NCI-H1092 treated with DMSO at 0.1 percent for 48 hours (cell line): ENCODE measurements at regions not wholly inside any gene's neighbourhood (a gene's known extent, or its start where the extent isn't known, plus 50 kb on each side); places are given as distances from the start of the nearest gene placed in this dataset.

ENCODE experiments used
- DNase-seq: peaks from one replicate; lab custom pipeline; 2025; lab: John Stamatoyannopoulos, UW

- DNase-seq, result no peak
These were observed 51.3 kb upstream of the PTPN3 start for GRCh38 chr9:109549386-109549785.

DNA sequence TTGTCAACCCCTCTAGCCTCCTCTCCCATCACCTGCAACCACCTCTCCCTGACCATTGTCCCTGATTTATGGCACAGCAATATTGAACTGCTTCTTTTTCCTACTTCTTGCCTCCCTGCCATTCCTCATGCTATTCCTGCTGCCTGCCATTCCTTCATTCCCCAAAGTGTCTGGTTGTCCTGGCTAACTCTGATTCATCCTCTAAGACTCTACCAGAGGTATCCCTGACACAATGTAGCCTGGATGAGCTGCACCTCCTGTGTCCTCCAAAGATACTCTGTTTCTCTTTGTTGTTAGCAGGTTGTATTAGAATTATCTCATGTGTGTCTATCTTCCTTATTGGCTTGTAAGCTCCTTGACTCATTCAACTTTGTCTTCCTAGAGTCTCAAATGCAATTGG lies 53.5 kb upstream of the PTPN3 start:
- DNase-seq, result no peak

- no peak for DNase-seq
These were observed 57.1 kb upstream of the PTPN3 start for GRCh38 chr9:109555215-109555614.

DNA sequence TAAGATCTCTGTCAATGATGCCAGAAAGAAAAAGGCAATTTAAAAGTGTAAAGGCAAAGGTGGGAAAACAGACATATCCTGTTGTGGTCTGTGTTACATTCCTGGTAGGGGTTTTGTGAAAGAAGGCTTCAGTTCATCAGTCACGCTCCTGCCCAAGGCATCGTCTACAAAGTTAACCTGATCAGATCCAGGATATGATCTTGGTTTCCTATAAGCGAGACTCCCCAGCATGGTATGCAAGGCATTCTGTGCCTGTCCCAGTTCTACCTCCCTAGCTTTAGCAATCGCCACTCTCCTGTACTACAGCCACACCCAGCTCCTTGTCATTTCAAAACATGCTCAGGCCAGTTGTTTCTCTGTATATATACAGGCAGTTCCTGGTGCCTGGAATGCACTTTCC lies 58.0 kb upstream of the PTPN3 start:
- no peak for DNase-seq

DNA sequence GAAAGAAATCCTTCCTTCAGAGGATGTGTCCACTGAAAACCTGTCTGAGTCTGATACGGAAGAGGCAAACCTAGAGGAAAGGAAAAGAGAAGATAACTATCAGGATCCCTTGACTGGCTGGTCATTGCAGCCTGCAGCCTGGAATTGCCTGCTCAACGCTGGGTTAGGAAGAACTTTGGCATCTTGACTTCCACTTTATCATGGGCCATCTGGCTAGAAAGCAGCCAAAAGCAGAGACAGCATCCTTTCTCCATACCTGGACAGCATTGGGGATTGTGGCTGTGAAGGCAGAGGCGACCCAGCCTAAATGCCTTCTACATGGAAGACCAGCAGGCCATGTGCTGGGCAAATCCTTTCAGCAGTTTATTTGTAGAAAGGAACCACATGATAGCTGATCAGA lies 58.7 kb upstream of the PTPN3 start:
- no peak for DNase-seq

- DNase-seq, result no peak
These were observed 59.4 kb upstream of the PTPN3 start for GRCh38 chr9:109557481-109557880.

DNA sequence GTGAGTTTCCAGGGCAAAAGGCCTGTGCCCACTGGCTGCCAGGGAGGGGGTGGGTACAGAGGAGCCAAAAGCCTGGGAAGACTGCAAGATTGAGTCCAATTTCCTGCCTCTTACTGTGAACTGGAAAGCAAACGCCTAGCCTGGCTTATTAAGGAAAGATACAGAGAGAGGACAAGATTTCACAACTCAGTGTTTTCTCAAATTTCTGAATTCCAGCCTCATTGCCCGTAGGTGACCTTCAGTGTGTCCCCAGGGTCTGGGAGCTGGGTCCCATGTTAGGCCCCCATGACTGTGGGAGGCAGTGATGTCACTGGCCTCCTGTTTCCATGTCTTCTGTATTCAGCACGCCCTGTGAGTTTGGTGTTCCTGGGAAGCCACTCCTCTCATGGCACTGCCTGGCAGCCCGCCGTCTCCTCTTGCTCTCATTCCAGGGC lies 60.6 kb upstream of the PTPN3 start:
- no peak for DNase-seq

DNA sequence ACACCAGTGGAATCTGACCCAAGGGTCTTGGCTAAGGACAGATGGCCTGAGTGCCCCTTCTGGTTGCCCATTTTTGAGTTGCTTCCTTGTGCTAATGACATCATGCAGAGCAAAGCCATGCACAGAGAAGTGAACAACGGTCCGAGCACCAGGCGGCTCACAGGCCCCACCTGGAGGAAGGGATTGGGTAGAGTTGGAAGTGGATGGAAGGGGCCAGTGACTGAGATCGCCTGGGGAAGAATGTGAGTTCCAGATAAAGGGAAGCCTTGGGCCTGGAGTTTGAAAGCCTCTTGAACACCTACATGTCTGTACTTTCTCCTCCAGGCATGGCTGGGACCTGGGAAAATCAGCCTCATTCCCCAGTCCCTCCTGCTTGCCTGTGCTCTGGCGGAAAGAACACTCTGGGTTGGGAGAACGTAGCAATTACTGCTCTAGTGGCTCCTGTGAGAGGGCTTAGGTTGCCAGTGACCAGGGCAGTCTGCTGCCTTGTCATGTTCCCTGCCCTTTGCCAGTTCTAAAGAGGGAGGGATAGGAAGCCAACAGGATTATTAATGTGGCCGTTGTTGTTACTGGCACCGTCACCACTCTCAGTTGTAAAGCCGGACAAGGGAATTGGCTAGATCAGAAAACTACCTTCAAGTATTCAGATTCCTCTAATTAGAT lies 62.5 kb upstream of the PTPN3 start:
- no peak for DNase-seq

DNA sequence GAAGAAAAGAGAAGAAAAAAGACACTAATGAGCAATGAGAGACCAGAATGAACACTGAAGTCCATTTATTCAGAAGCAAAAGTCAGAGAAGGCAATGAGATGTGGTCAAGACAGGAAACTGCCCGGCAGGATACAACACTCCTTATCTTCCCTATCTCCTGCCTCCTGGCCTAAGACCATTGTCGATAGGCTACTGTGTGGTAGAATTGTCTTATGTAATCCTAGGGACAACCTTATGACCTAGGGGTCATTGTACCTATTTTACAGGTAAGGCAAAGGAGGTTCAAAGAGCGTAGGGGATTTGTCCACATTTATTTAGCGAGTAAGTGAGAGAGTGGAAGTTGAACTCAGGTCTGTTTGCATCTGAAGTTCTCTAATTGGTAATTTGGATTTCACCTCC lies 63.0 kb upstream of the PTPN3 start:
- DNase-seq, result no peak

GRCh38 chr9:109568089-109568488 lies 70.0 kb upstream of the PTPN3 start:
- DNase-seq, result no peak

DNA sequence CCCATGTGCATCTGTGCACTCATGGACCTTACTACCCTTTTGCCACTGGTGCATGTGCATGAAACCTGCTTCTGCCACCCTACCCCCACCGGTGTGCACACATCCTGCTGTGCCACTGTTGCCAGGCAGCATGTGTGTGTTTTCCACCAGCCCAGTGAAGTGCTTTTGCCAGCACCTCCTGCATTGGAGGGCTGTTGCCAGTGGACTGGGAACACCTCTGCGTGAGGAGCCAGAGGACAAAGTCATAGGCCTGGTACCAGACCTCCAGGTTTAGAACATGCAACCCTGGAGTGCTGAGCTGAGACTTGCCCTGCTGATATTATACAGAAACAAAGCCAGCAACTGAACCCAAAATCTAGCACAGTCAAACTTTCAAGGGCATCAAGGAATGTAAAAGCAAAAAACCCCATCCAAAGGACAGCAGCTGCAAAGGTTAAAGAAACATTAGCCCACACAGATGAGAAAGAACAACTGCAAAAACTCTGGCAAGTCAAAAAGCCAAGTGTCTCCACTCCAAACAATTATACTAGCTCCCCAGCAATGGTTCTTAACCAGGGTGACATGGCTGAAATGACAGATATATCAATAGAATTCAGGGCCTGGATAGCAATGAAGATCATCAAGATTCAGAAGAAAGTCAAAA lies 70.6 kb upstream of the PTPN3 start:
- DNase-seq, result no peak

DNA sequence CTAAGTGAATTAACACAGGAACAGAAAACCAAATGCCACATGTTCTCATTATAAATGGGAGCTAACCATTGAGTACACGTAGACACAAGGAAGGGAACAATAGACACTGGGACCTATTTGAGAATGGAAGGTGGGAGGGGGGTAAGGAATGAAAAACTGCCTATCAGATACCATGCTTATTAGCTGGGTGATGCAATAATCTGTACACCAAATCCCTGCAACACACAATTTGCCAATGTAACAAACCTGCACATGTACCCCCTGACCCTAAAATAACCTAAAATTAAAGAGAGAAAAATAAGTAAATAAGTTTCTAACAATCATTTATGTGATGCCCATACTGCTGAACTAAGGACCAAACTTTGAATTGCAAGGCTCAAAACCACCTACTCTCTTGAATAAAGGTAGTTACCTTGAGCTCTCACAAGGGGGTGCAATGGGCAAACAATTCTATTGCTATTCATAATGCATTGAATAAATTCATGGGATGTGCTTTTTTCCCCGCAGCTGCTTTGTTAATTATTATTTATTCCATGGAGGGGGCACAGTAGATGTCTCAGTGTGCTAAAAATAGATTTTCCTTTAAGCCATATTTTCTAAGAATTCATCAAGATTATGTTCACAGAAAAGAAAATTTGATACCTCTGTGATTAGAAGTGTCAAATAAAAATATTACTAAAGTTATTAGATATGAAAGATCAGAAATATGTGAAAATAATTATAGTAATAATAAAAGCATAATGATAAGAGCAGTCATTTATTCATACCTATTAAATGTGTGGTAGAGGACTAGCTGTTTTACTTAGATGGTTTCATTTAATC lies 76.2 kb upstream of the PTPN3 start:
- DNase-seq, result peak; percentile 78

DNA sequence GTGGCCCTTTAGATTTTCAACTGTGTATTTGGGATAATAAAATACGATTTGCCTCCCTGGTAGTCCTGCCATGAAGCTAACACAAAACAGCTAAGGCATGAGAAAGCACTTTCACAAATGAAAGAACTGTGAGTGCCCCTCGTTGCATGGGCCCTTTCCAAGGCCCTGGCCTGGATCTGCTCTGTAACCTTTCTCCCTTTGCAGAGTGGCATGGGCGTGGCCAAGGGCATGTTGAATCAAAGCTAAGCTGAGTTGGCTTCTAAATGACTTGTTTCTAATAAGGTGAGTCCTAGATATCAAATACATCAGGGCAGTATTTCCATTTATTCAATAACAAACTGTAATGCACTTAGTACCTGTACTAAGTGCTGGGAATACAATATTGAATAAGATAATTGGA lies 78.7 kb upstream of the PTPN3 start:
- no peak for DNase-seq

GRCh38 chr9:109579191-109579948 lies 81.3 kb upstream of the PTPN3 start:
- DNase-seq, result no peak

GRCh38 chr9:109582386-109582785 lies 84.3 kb upstream of the PTPN3 start:
- DNase-seq, result no peak

DNA sequence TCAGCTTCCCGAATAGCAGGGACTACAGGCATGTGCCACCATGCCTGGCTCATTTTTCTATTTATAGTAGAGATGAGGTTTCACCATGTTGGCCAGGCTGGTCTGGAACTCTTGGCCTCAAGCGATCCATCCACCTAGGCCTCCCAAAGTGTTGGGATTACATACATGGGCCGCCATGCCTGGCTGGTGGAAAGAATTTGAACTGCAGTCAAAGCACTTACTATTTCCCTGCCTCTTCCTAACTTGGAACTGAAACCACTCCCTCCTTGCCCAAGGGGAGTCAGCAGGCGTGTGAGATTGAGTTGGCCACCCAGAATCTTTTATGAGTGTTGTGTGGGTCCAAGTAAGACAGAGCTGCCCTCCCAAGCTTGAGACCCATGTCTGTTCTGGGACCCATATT lies 86.1 kb upstream of the PTPN3 start:
- DNase-seq, result no peak

GRCh38 chr9:109585796-109586195 lies 87.7 kb upstream of the PTPN3 start:
- DNase-seq, result no peak

GRCh38 chr9:109586993-109587392 lies 88.9 kb upstream of the PTPN3 start:
- DNase-seq, result no peak

- DNase-seq, result peak; percentile 44
These were observed 90.3 kb upstream of the PTPN3 start for GRCh38 chr9:109588415-109588814.

GRCh38 chr9:109590966-109591365 lies 92.9 kb upstream of the PTPN3 start:
- DNase-seq, result no peak

DNA sequence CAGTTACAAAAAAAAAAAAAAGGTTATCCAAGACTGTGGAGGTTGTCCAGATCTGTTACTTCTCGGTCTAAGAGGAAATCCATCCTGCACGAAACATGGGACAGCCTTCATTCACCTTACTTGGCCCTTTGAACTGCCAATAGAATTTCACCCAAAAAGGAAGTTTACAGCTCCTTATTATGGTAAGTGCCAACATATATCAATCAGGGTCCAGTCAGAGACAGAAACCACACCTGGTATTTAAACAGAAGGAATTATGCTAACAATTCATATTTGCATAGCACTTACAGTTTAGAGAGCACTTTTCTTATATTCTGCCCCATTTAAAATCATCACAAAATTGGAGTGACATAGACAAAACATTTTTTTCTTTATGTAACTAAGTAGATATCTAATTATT lies 93.6 kb upstream of the PTPN3 start:
- no peak for DNase-seq

GRCh38 chr9:109593612-109594011 lies 95.5 kb upstream of the PTPN3 start:
- DNase-seq, result no peak
